Hepatocyte (in vitro differentiated cells): ENCODE measurements at regions not wholly inside any gene's neighbourhood (a gene's known extent, or its start where the extent isn't known, plus 50 kb on each side); places are given as distances from the start of the nearest gene placed in this dataset.

ENCODE experiments used
- DNase-seq: peaks from one replicate; pipeline ENCODE4 v3.0.0-alpha.2; 2016; ENCODE audit warnings: low spot score
- H2AFZ ChIP-seq: fragments of 200-600 bp; sonication (generic); 2 replicates; pipeline ENCODE4 v1.6.0; 2016; ENCODE audit warnings: antibody characterized with exemption, mild to moderate bottlenecking
- H3K27ac ChIP-seq: fragments of 200-600 bp; sonication (generic); 2 replicates; pipeline ENCODE4 v1.5.1; 2016; ENCODE audit warnings: mild to moderate bottlenecking
- H3K27me3 ChIP-seq: fragments of 200-600 bp; sonication (generic); 2 replicates; pipeline ENCODE4 v1.6.1; 2016
- H3K36me3 ChIP-seq: fragments of 200-600 bp; sonication (generic); replicated peaks from 2 replicates; pipeline ENCODE4 v1.5.1; 2016; ENCODE audit warnings: low read depth; ENCODE audit not compliant: insufficient read depth
- H3K4me1 ChIP-seq: fragments of 200-600 bp; sonication (generic); 2 replicates; pipeline ENCODE4 v1.5.1; 2016; ENCODE audit warnings: mild to moderate bottlenecking, moderate library complexity; ENCODE audit not compliant: insufficient read depth
- H3K4me2 ChIP-seq: fragments of 200-600 bp; sonication (generic); 2 replicates; pipeline ENCODE4 v1.6.0; 2016
- H3K4me3 ChIP-seq: fragments of 200-600 bp; sonication (generic); 2 replicates; pipeline ENCODE4 v1.5.1; 2016; ENCODE audit warnings: mild to moderate bottlenecking
- H3K79me2 ChIP-seq: fragments of 200-600 bp; sonication (generic); 2 replicates; pipeline ENCODE4 v1.6.0; 2017; ENCODE audit warnings: mild to moderate bottlenecking
- H3K9me2 ChIP-seq: fragments of 200-600 bp; sonication (generic); replicated peaks from 2 replicates; pipeline ENCODE4 v1.6.0; 2017; ENCODE audit warnings: mild to moderate bottlenecking; ENCODE audit not compliant: insufficient read depth
- H3K9me3 ChIP-seq: fragments of 200-600 bp; sonication (generic); 2 replicates; pipeline ENCODE4 v1.5.1; 2016; ENCODE audit warnings: low read depth, mild to moderate bottlenecking
- H4K20me1 ChIP-seq: fragments of 200-600 bp; sonication (generic); 2 replicates; pipeline ENCODE4 v1.6.0; 2016; ENCODE audit warnings: mild to moderate bottlenecking; ENCODE audit not compliant: insufficient read depth, poor library complexity, severe bottlenecking
- EZH2 ChIP-seq: fragments of 200-600 bp; sonication (generic); IDR thresholded peaks from 2 replicates; pipeline ENCODE4 v1.6.1; 2016; ENCODE audit warnings: antibody characterized with exemption, mild to moderate bottlenecking, borderline replicate concordance
- EZH2phosphoT487 ChIP-seq: fragments of 200-600 bp; sonication (generic); IDR thresholded peaks from one replicate; pipeline ENCODE4 v1.6.1; 2018; ENCODE audit warnings: antibody characterized with exemption, mild to moderate bottlenecking, low read depth, moderate library complexity; ENCODE audit not compliant: unreplicated experiment, severe bottlenecking
- WGBS: methylation state at CpG from one replicate; pipeline ENCODE4 v1.1.6; 2016; ENCODE audit warnings: low lambda C conversion rate; ENCODE audit errors: missing lambda C conversion rate; 5-methylcytosine and 5-hydroxymethylcytosine counted together
- TF ChIP-seq, protein P1 (sequence below): fragments of 200-600 bp; sonication (generic); IDR thresholded peaks from 2 replicates; pipeline ENCODE4 v1.5.1; 2016; ENCODE audit warnings: antibody characterized with exemption, mild to moderate bottlenecking; ENCODE audit not compliant: poor library complexity

- H3K4me1 ChIP-seq, result no peaks in the 10 kb centered on the region
- no peaks in the 10 kb centered on the region for H3K9me2 ChIP-seq
- 81% methylated on average over 4 of the region's 4 CpGs for WGBS
- no peaks in the 10 kb centered on the region for H3K36me3 ChIP-seq
- H3K27me3 ChIP-seq, result no peaks in the 10 kb centered on the region
- H3K4me3 ChIP-seq, result no peak overlapping the region
- H3K79me2 ChIP-seq, result no peaks in the 10 kb centered on the region
- no peaks in the 10 kb centered on the region for H3K9me3 ChIP-seq
- no peak for TF ChIP-seq EZH2
- no peak for TF ChIP-seq EZH2phosphoT487
- TF ChIP-seq, protein P1, sequence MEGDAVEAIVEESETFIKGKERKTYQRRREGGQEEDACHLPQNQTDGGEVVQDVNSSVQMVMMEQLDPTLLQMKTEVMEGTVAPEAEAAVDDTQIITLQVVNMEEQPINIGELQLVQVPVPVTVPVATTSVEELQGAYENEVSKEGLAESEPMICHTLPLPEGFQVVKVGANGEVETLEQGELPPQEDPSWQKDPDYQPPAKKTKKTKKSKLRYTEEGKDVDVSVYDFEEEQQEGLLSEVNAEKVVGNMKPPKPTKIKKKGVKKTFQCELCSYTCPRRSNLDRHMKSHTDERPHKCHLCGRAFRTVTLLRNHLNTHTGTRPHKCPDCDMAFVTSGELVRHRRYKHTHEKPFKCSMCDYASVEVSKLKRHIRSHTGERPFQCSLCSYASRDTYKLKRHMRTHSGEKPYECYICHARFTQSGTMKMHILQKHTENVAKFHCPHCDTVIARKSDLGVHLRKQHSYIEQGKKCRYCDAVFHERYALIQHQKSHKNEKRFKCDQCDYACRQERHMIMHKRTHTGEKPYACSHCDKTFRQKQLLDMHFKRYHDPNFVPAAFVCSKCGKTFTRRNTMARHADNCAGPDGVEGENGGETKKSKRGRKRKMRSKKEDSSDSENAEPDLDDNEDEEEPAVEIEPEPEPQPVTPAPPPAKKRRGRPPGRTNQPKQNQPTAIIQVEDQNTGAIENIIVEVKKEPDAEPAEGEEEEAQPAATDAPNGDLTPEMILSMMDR, result no peak
- no peaks in the 10 kb centered on the region for H4K20me1 ChIP-seq
- no peak overlapping the region for H2AFZ ChIP-seq
- H3K27ac ChIP-seq, result no peak overlapping the region
- no peak for DNase-seq
- H3K4me2 ChIP-seq, result no peak overlapping the region
These were observed 298.2 kb downstream of the UBE3D start for GRCh38 chr6:82767447-82767846.

DNA sequence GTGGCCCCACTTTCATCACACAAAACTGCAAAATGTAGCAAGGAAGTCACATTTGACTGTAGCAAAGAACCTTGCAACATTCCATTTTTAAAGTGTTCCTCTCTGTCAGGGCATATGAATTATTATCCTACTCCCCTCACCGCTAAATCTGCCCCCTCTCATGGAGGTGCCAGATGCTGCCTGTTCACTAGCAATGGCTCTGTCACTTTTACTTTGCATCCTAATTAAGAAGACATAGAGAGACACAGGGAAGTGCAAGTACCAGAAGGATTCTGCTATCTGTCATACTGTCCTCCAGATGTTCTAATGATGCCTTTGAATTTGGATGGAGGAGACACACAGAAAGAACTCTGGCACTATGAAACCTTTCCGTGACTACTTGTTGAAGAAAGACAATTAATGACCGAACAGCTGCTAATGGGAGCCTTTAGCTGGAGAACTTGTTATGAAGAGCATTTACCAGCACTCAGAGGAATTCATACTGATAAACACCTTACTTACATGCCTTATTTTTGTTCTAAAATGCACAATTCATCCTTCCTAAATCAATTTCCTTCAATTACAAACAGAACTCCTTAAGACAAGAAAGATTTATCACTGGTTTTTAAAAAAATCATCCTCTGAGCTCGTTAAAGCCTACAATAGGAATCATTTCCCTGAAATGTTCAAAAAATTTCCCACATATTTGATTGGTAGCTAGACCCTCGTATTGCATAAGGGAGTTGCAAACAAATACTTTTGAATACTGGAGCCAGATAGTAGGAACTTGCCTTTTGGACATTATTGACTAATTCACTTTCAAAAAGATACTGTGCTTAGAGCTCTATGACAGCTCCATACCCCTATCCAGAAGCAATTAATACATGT lies 292.6 kb downstream of the UBE3D start:
- H4K20me1 ChIP-seq, result no peaks in the 10 kb centered on the region
- H3K9me2 ChIP-seq, result no peaks in the 10 kb centered on the region
- no peaks in the 10 kb centered on the region for H3K36me3 ChIP-seq
- H3K79me2 ChIP-seq, result no peaks in the 10 kb centered on the region
- no peak overlapping the region for H3K4me3 ChIP-seq
- H3K4me2 ChIP-seq, result no peak overlapping the region
- no peak overlapping the region for H3K27ac ChIP-seq
- H2AFZ ChIP-seq, result no peak overlapping the region
- TF ChIP-seq EZH2 (no peak), EZH2phosphoT487 (no peak)
- TF ChIP-seq, protein P1, result no peak
- H3K9me3 ChIP-seq, result no peaks in the 10 kb centered on the region
- WGBS, result 81% methylated on average over 5 of the region's 5 CpGs
- H3K27me3 ChIP-seq, result no peaks in the 10 kb centered on the region
- DNase-seq, result no peak
- H3K4me1 ChIP-seq, result no peaks in the 10 kb centered on the region

DNA sequence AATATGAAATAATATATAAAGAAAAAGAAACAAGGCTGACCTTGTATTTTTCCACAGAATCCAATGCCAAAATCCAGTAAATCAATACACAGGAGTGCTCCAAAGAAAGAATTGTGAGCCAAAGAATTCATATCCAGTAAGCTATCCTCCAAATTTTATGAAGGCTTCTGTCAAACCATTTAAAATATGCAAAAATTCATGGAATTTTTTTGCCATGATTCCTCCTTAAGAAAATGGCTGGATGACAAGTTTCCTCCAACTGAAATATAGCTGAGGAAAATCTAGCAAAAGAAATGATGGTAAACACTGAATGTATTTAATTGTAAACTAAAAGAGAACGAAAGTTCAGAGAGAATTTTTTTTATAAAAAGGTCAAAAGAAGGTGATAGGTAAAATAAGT lies 290.3 kb downstream of the UBE3D start:
- TF ChIP-seq, protein P1, result no peak
- TF ChIP-seq EZH2, result no peak
- no peak for TF ChIP-seq EZH2phosphoT487
- 83% methylated on average over 1 of the region's 1 CpG for WGBS
- no peak for DNase-seq
- no peak overlapping the region for H3K4me3 ChIP-seq
- H3K79me2 ChIP-seq, result no peaks in the 10 kb centered on the region
- no peaks in the 10 kb centered on the region for H3K9me2 ChIP-seq
- no peaks in the 10 kb centered on the region for H3K27me3 ChIP-seq
- no peaks in the 10 kb centered on the region for H3K4me1 ChIP-seq
- no peak overlapping the region for H3K27ac ChIP-seq
- H2AFZ ChIP-seq, result no peak overlapping the region
- H3K4me2 ChIP-seq, result no peak overlapping the region
- no peaks in the 10 kb centered on the region for H3K36me3 ChIP-seq
- no peaks in the 10 kb centered on the region for H3K9me3 ChIP-seq
- no peaks in the 10 kb centered on the region for H4K20me1 ChIP-seq
